IMR-90 (cell line): ENCODE measurements at regions not wholly inside any gene's neighbourhood (a gene's known extent, or its start where the extent isn't known, plus 50 kb on each side); places are given as distances from the start of the nearest gene placed in this dataset.

Source experiments
- ATAC-seq: fragments of 200-7000 bp; cut with Tn5 transposase; 2 replicates; pipeline ENCODE4 v1.9.1; 2020; ENCODE audit warnings: low read depth, mild to moderate bottlenecking, moderate library complexity
- BruUV-seq: library from RNA; stranded (reverse); fragments of 400-500 nt; replicated peaks from 2 replicates; lab custom pipeline; 2021; lab: Mats Ljungman, UMichigan
- CTCF ChIA-PET: fragments of 300-600 bp; formaldehyde crosslinking; extraction: SDS; loops from one replicate; lab custom pipeline; 2021; ENCODE audit warnings: antibody characterized with exemption; lab: Yijun Ruan, JAX
- POLR2A ChIA-PET: fragments of 300-600 bp; sonication (Branson Sonifier 250); formaldehyde crosslinking; loops from one replicate; lab custom pipeline; 2022; ENCODE audit warnings: antibody characterized with exemption; ENCODE audit not compliant: unreplicated experiment; lab: Charles Lee
- DNase-seq: peaks from one replicate; pipeline ENCODE4 v3.0.0; 2013
- H2AFZ ChIP-seq: replicated peaks from 2 replicates; pipeline ENCODE3; 2013; ENCODE audit warnings: low read length, mild to moderate bottlenecking; ENCODE audit not compliant: poor library complexity
- H2AK5ac ChIP-seq: 2 replicates; pipeline ENCODE4 v1.6.1; 2013; ENCODE audit warnings: low read depth, low read length, inconsistent platforms
- H2AK9ac ChIP-seq: replicated peaks from 2 replicates; pipeline ENCODE3; 2013; ENCODE audit warnings: mild to moderate bottlenecking, low read depth, low read length, moderate library complexity; ENCODE audit not compliant: poor library complexity
- H2BK120ac ChIP-seq: 2 replicates; pipeline ENCODE4 v1.6.1; 2013; ENCODE audit warnings: low read depth, low read length, inconsistent platforms
- H2BK15ac ChIP-seq: 3 replicates; pipeline ENCODE4 v1.6.1; 2013; ENCODE audit warnings: low read depth, low read length, inconsistent platforms
- H2BK20ac ChIP-seq: 2 replicates; pipeline ENCODE4 v1.6.1; 2013; ENCODE audit warnings: low read depth, mild to moderate bottlenecking, inconsistent platforms, low read length, moderate library complexity
- H2BK5ac ChIP-seq: 2 replicates; pipeline ENCODE4 v1.6.1; 2013; ENCODE audit warnings: mild to moderate bottlenecking, low read depth, low read length, inconsistent platforms; ENCODE audit not compliant: poor library complexity, severe bottlenecking
- H3K14ac ChIP-seq: replicated peaks from 2 replicates; pipeline ENCODE4 v1.6.1; 2013; ENCODE audit warnings: low read depth, low read length, inconsistent platforms
- H3K18ac ChIP-seq: 2 replicates; pipeline ENCODE4 v1.6.1; 2013; ENCODE audit warnings: low read depth, low read length, control low read depth
- H3K23ac ChIP-seq: 2 replicates; pipeline ENCODE4 v1.6.1; 2013; ENCODE audit warnings: low read depth, low read length, inconsistent platforms
- H3K27ac ChIP-seq: 2 replicates; pipeline ENCODE4 v1.5.1; 2013; ENCODE audit warnings: mild to moderate bottlenecking, control low read depth, low read length; ENCODE audit not compliant: insufficient read depth
- H3K27me3 ChIP-seq: 2 replicates; pipeline ENCODE4 v1.6.1; 2013; ENCODE audit warnings: low read length; ENCODE audit not compliant: control insufficient read depth, insufficient read depth
- H3K36me3 ChIP-seq: 2 replicates; pipeline ENCODE4 v1.6.1; 2013; ENCODE audit warnings: low read length, mixed read lengths; ENCODE audit not compliant: control insufficient read depth, insufficient read depth
- H3K4ac ChIP-seq: 2 replicates; pipeline ENCODE4 v1.6.1; 2013; ENCODE audit warnings: low read depth, low read length, inconsistent platforms
- H3K4me1 ChIP-seq: 2 replicates; pipeline ENCODE4 v1.6.1; 2013; ENCODE audit warnings: low read length, mixed read lengths; ENCODE audit not compliant: control insufficient read depth, insufficient read depth
- H3K4me2 ChIP-seq: 2 replicates; pipeline ENCODE4 v1.6.1; 2013; ENCODE audit warnings: low read depth, mild to moderate bottlenecking, control low read depth, low read length, moderate library complexity
- H3K4me3 ChIP-seq: 2 replicates; pipeline ENCODE4 v1.5.1; 2013; ENCODE audit warnings: low read depth, mild to moderate bottlenecking, control low read depth, low read length, moderate library complexity; ENCODE audit not compliant: insufficient read depth
- H3K56ac ChIP-seq: 2 replicates; pipeline ENCODE4 v1.6.1; 2013; ENCODE audit warnings: low read length, inconsistent platforms; ENCODE audit not compliant: insufficient read depth; ENCODE audit errors: extremely low read depth
- H3K79me1 ChIP-seq, 2 experiments: 2 replicates each; pipeline ENCODE4 v1.6.1; 2013; ENCODE audit warnings: low read length in 2 of 2, inconsistent platforms in 1 of 2, low read depth in 1 of 2
- H3K9ac ChIP-seq: 2 replicates; pipeline ENCODE4 v1.6.1; 2013; ENCODE audit warnings: low read depth, low read length, control low read depth
- H3K9me1 ChIP-seq: 2 replicates; pipeline ENCODE4 v1.6.1; 2013; ENCODE audit warnings: low read length, inconsistent platforms; ENCODE audit not compliant: insufficient read depth
- H3K9me3 ChIP-seq: 2 replicates; pipeline ENCODE4 v1.6.1; 2013; ENCODE audit warnings: low read length; ENCODE audit not compliant: control insufficient read depth, insufficient read depth
- H4K20me1 ChIP-seq: 2 replicates; pipeline ENCODE4 v1.6.1; 2013; ENCODE audit warnings: low read length, inconsistent platforms; ENCODE audit not compliant: insufficient read depth
- H4K5ac ChIP-seq: 2 replicates; pipeline ENCODE4 v1.6.1; 2013; ENCODE audit warnings: mild to moderate bottlenecking, low read depth, low read length, control low read depth
- H4K8ac ChIP-seq, 2 experiments: 2 replicates each; pipeline ENCODE4 v1.6.1; 2013; ENCODE audit warnings: low read depth in 2 of 2, low read length in 2 of 2, control low read depth in 1 of 2, inconsistent platforms in 1 of 2
- H4K91ac ChIP-seq: 2 replicates; pipeline ENCODE4 v1.6.1; 2013; ENCODE audit warnings: low read depth, low read length, inconsistent platforms; ENCODE audit not compliant: insufficient read depth
- BHLHE40 ChIP-seq: fragments of 150-350 bp; IDR thresholded peaks from 2 replicates; pipeline ENCODE4 v1.6.1; 2016; ENCODE audit warnings: mild to moderate bottlenecking, low read depth, low read length
- CEBPB ChIP-seq: IDR thresholded peaks from 2 replicates; pipeline ENCODE4 v1.6.1; 2012; ENCODE audit warnings: low read depth, low read length, improper control_type of control experiment
- CHD1 ChIP-seq: IDR thresholded peaks from 2 replicates; pipeline ENCODE4 v1.6.1; 2012; ENCODE audit warnings: low read depth, low read length, improper control_type of control experiment
- FOS ChIP-seq: fragments of 150-350 bp; IDR thresholded peaks from 2 replicates; pipeline ENCODE4 v1.6.1; 2016; ENCODE audit warnings: low read depth, low read length
- MAFK ChIP-seq: IDR thresholded peaks from 2 replicates; pipeline ENCODE4 v1.6.1; 2012; ENCODE audit warnings: low read depth, low read length, improper control_type of control experiment
- MAZ ChIP-seq: IDR thresholded peaks from 2 replicates; pipeline ENCODE4 v1.6.1; 2012; ENCODE audit warnings: low read depth, mild to moderate bottlenecking, low read length, improper control_type of control experiment, moderate library complexity, borderline replicate concordance
- MXI1 ChIP-seq: IDR thresholded peaks from 2 replicates; pipeline ENCODE4 v1.6.1; 2012; ENCODE audit warnings: low read depth, mild to moderate bottlenecking, low read length, moderate library complexity, borderline replicate concordance
- NFE2L2 ChIP-seq: fragments of 150-350 bp; IDR thresholded peaks from 2 replicates; pipeline ENCODE4 v1.6.1; 2016; ENCODE audit warnings: low read depth, mild to moderate bottlenecking, low read length
- POLR2A ChIP-seq: IDR thresholded peaks from 2 replicates; pipeline ENCODE4 v1.6.1; 2012; ENCODE audit warnings: mild to moderate bottlenecking, low read depth, low read length
- RAD21 ChIP-seq: IDR thresholded peaks from 2 replicates; pipeline ENCODE4 v1.6.1; 2012; ENCODE audit warnings: low read length, improper control_type of control experiment
- RCOR1 ChIP-seq: IDR thresholded peaks from 2 replicates; pipeline ENCODE4 v1.6.1; 2012; ENCODE audit warnings: mild to moderate bottlenecking, low read length, improper control_type of control experiment; ENCODE audit not compliant: insufficient replicate concordance
- RFX5 ChIP-seq: IDR thresholded peaks from 2 replicates; pipeline ENCODE4 v1.8.0; 2012; ENCODE audit warnings: low read depth, mild to moderate bottlenecking, low read length, moderate library complexity
- SMC3 ChIP-seq: fragments of 150-350 bp; IDR thresholded peaks from 2 replicates; pipeline ENCODE4 v1.6.1; 2016; ENCODE audit warnings: low read depth, mild to moderate bottlenecking, antibody characterized with exemption, low read length, moderate library complexity
- WGBS, 2 experiments: methylation state at CpG; one replicate each; pipeline versions ENCODE4 v1.1.5 to v1.1.7; 2013; ENCODE audit warnings: missing lambda C conversion rate in 2 of 2; ENCODE audit not compliant: insufficient read length in 1 of 2; ENCODE audit errors: extremely low coverage in 2 of 2; 5-methylcytosine and 5-hydroxymethylcytosine counted together
- dilution Hi-C: fragments of 300-500 bp; cut with HindIII; formaldehyde crosslinking; loops from one replicate; pipeline ENCODE4 v1.14.3; 2018; ENCODE audit warnings: low sequenced_read_pairs; ENCODE audit not compliant: unreplicated experiment
- in situ Hi-C: fragments of 300-500 bp; cut with MboI; formaldehyde crosslinking; loops from 3 replicates; pipeline ENCODE4 v1.14.3; 2019; ENCODE audit warnings: low sequenced_read_pairs, inconsistent platforms, mixed read lengths
- intact Hi-C: fragments of 100-400 bp; cut with micrococcal nuclease; formaldehyde crosslinking; loops from 2 replicates; pipeline ENCODE4 v1.10.0; 2022
- TF ChIP-seq, protein P1 (sequence below): fragments of 150-350 bp; IDR thresholded peaks from 2 replicates; pipeline ENCODE4 v1.6.1; 2017; ENCODE audit warnings: mild to moderate bottlenecking, antibody characterized with exemption, low read length, low read depth
- TF ChIP-seq, protein P2 (sequence below): conservative IDR thresholded peaks from 2 replicates; pipeline ENCODE4 v1.5.1; 2012; ENCODE audit warnings: mild to moderate bottlenecking, low read depth, low read length, improper control_type of control experiment
- TF ChIP-seq, protein P3 (sequence below): fragments of 150-350 bp; IDR thresholded peaks from 2 replicates; pipeline ENCODE4 v1.6.1; 2016; ENCODE audit warnings: low read depth, mild to moderate bottlenecking, low read length, moderate library complexity, borderline replicate concordance

DNA sequence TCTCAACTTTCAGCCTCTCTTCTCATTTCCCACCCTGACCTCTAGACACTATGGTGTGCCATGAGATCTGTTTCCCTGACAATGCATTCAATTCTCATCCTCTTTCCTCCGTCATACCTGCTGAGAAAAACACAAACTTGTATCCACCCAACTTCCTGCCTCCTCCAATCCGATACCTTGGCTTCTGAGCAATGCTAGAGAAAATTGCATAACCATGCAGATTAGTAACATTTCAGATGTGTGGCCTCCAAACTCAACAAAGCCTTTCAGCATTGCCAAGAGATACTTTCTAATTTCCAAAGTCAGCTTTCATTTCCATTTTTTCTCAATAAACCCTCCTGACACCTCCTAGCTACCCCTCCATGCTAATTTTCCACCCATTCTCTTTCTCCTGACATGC, 88.5 kb downstream of the MINAR1 start:
- Histone ChIP-seq H3K27ac (no peak overlapping the region), H3K9me1 (no peaks in the 10 kb centered on the region), H4K20me1 (no peaks in the 10 kb centered on the region), H3K79me1 (no peaks in the 10 kb centered on the region), H3K27me3 (peaks cover 4% of the 10 kb centered on the region), H2AK9ac (no peak overlapping the region), H3K36me3 (no peaks in the 10 kb centered on the region), H4K5ac (no peak overlapping the region), H2BK20ac (no peak overlapping the region), H3K4me2 (no peak overlapping the region), H3K9ac (no peak overlapping the region), H3K4ac (no peak overlapping the region), H2BK120ac (no peak overlapping the region), H3K23ac (no peak overlapping the region), H2BK15ac (no peak overlapping the region), H3K4me1 (no peaks in the 10 kb centered on the region), H4K8ac (no peak overlapping the region), H3K18ac (no peak overlapping the region), H3K4me3 (no peak overlapping the region), H3K9me3 (no peaks in the 10 kb centered on the region), H4K91ac (no peak overlapping the region), H2AK5ac (no peak overlapping the region), H3K56ac (no peak overlapping the region), H2AFZ (no peak overlapping the region), H3K14ac (no peak overlapping the region), H2BK5ac (no peak overlapping the region)
- intact Hi-C loops (no loop called here), in situ Hi-C loops (no loop called here), dilution Hi-C loops (no loop called here)
- DNase-seq (no peak), ATAC-seq (no peak)
- POLR2A ChIA-PET = no interaction called here
- no TSS peak for BruUV-seq
- TF ChIP-seq RAD21 (no peak), CHD1 (no peak), NFE2L2 (no peak), MAFK (no peak), RFX5 (no peak), FOS (no peak), MXI1 (no peak), CEBPB (no peak), MAZ (no peak), SMC3 (no peak), BHLHE40 (no peak), POLR2A (no peak), RCOR1 (no peak)
- TF ChIP-seq, protein P1, sequence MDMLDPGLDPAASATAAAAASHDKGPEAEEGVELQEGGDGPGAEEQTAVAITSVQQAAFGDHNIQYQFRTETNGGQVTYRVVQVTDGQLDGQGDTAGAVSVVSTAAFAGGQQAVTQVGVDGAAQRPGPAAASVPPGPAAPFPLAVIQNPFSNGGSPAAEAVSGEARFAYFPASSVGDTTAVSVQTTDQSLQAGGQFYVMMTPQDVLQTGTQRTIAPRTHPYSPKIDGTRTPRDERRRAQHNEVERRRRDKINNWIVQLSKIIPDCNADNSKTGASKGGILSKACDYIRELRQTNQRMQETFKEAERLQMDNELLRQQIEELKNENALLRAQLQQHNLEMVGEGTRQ = no peak
- TF ChIP-seq, protein P2, sequence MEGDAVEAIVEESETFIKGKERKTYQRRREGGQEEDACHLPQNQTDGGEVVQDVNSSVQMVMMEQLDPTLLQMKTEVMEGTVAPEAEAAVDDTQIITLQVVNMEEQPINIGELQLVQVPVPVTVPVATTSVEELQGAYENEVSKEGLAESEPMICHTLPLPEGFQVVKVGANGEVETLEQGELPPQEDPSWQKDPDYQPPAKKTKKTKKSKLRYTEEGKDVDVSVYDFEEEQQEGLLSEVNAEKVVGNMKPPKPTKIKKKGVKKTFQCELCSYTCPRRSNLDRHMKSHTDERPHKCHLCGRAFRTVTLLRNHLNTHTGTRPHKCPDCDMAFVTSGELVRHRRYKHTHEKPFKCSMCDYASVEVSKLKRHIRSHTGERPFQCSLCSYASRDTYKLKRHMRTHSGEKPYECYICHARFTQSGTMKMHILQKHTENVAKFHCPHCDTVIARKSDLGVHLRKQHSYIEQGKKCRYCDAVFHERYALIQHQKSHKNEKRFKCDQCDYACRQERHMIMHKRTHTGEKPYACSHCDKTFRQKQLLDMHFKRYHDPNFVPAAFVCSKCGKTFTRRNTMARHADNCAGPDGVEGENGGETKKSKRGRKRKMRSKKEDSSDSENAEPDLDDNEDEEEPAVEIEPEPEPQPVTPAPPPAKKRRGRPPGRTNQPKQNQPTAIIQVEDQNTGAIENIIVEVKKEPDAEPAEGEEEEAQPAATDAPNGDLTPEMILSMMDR = no peak
- TF ChIP-seq, protein P3, sequence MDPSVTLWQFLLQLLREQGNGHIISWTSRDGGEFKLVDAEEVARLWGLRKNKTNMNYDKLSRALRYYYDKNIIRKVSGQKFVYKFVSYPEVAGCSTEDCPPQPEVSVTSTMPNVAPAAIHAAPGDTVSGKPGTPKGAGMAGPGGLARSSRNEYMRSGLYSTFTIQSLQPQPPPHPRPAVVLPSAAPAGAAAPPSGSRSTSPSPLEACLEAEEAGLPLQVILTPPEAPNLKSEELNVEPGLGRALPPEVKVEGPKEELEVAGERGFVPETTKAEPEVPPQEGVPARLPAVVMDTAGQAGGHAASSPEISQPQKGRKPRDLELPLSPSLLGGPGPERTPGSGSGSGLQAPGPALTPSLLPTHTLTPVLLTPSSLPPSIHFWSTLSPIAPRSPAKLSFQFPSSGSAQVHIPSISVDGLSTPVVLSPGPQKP = no peak
- CTCF ChIA-PET = no interaction called here
- 40% methylated on average over 2 of the region's 2 CpGs; no CpG with 5 or more reads in 1 of the 2 experiments for WGBS, 2 experiments
